Glutamatergic neuron (in vitro differentiated cells): ENCODE measurements at regions not wholly inside any gene's neighbourhood (a gene's known extent, or its start where the extent isn't known, plus 50 kb on each side); places are given as distances from the start of the nearest gene placed in this dataset.

ENCODE experiments used
- DNase-seq: peaks from one replicate; pipeline ENCODE4 v3.0.0; 2022
- H3K27ac Mint-ChIP-seq: one replicate; pipeline ENCODE4 v1.8.0; 2020; ENCODE audit warnings: mild to moderate bottlenecking, mixed read lengths, inconsistent platforms; ENCODE audit not compliant: unreplicated experiment
- H3K27me3 Mint-ChIP-seq: one replicate; pipeline ENCODE4 v1.8.0; 2020; ENCODE audit warnings: mild to moderate bottlenecking, moderate library complexity, mixed read lengths, inconsistent platforms; ENCODE audit not compliant: unreplicated experiment
- H3K36me3 Mint-ChIP-seq: one replicate; pipeline ENCODE4 v1.8.0; 2020; ENCODE audit warnings: mild to moderate bottlenecking, mixed read lengths, inconsistent platforms; ENCODE audit not compliant: unreplicated experiment
- H3K4me1 Mint-ChIP-seq: one replicate; pipeline ENCODE4 v1.8.0; 2020; ENCODE audit warnings: mild to moderate bottlenecking, low read depth, mixed read lengths, inconsistent platforms; ENCODE audit not compliant: unreplicated experiment
- H3K4me3 Mint-ChIP-seq: one replicate; pipeline ENCODE4 v1.8.0; 2020; ENCODE audit warnings: mild to moderate bottlenecking, mixed read lengths, inconsistent platforms; ENCODE audit not compliant: unreplicated experiment
- H3K9me3 Mint-ChIP-seq: one replicate; pipeline ENCODE4 v1.8.0; 2020; ENCODE audit warnings: mild to moderate bottlenecking, moderate library complexity, mixed read lengths, inconsistent platforms; ENCODE audit not compliant: unreplicated experiment
- TF ChIP-seq, protein P1 (sequence below): fragments of 200-600 bp; sonication (generic); IDR thresholded peaks from one replicate; pipeline ENCODE4 v1.5.0; 2021; ENCODE audit not compliant: partially characterized antibody, unreplicated experiment

GRCh38 chr12:125966641-125967040 is 901.4 kb downstream of the AACS start:
- TF ChIP-seq, protein P1, sequence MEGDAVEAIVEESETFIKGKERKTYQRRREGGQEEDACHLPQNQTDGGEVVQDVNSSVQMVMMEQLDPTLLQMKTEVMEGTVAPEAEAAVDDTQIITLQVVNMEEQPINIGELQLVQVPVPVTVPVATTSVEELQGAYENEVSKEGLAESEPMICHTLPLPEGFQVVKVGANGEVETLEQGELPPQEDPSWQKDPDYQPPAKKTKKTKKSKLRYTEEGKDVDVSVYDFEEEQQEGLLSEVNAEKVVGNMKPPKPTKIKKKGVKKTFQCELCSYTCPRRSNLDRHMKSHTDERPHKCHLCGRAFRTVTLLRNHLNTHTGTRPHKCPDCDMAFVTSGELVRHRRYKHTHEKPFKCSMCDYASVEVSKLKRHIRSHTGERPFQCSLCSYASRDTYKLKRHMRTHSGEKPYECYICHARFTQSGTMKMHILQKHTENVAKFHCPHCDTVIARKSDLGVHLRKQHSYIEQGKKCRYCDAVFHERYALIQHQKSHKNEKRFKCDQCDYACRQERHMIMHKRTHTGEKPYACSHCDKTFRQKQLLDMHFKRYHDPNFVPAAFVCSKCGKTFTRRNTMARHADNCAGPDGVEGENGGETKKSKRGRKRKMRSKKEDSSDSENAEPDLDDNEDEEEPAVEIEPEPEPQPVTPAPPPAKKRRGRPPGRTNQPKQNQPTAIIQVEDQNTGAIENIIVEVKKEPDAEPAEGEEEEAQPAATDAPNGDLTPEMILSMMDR: no peak
- Mint-ChIP-seq H3K4me3 (no peak overlapping the region), H3K27ac (no peak overlapping the region), H3K9me3 (peaks cover 9% of the 10 kb centered on the region), H3K36me3 (no peaks in the 10 kb centered on the region), H3K27me3 (peaks cover 2% of the 10 kb centered on the region), H3K4me1 (no peaks in the 10 kb centered on the region)
- DNase-seq: no peak

GRCh38 chr12:125968413-125968812 is 903.2 kb downstream of the AACS start:
- Mint-ChIP-seq H3K27ac (no peak overlapping the region), H3K36me3 (no peaks in the 10 kb centered on the region), H3K4me1 (no peaks in the 10 kb centered on the region), H3K27me3 (peaks cover 2% of the 10 kb centered on the region), H3K4me3 (no peak overlapping the region), H3K9me3 (peaks cover 9% of the 10 kb centered on the region)
- TF ChIP-seq, protein P1: no peak
- no peak for DNase-seq

DNA sequence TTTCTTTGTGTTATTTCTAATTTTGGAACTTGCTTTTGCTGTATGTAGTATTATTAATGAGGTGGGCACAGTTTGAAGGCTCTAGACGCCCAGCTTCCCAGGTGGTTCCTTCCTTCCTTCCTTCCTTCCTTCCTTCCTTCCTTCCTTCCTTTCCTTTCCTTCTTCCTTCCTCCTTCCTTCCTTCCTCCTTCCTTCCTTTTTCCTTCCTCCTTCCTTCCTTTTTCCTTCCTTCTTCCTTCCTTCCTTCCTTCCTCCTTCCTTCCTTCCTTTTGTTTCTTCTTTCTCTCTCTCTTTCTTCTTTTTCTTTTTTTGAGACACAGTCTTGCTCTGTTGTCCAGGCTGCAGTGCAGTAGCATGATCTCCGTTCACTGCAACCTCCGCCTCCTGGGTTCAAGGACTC is 906.7 kb downstream of the AACS start:
- Mint-ChIP-seq H3K27me3 (no peaks in the 10 kb centered on the region), H3K27ac (no peak overlapping the region), H3K4me3 (no peak overlapping the region), H3K4me1 (no peaks in the 10 kb centered on the region), H3K36me3 (no peaks in the 10 kb centered on the region), H3K9me3 (peaks cover 11% of the 10 kb centered on the region)
- TF ChIP-seq, protein P1: no peak
- DNase-seq: no peak

DNA sequence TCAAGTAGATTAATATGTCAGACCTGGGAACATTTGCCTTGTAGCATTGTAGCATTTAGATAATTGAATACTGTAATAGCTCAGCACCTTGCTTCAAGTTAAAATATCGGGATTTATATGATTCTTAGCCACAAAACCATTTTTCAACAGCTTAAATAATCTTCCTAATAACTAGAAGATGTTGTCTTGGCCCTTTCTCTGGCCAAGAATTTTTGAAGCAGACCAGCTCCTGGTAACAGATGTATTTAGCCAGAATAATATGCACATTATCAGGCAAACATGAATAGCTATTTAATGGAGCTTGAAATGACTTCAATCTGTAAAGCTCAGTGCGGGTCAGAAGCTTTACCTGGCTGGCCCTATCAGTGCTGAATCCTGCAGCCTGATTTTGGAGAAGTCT is 913.1 kb downstream of the AACS start:
- Mint-ChIP-seq H3K4me3 (no peak overlapping the region), H3K9me3 (peaks cover 5% of the 10 kb centered on the region), H3K36me3 (peaks cover 12% of the 10 kb centered on the region), H3K27ac (no peak overlapping the region), H3K4me1 (no peaks in the 10 kb centered on the region), H3K27me3 (peaks cover 3% of the 10 kb centered on the region)
- no peak for DNase-seq
- TF ChIP-seq, protein P1: no peak

DNA sequence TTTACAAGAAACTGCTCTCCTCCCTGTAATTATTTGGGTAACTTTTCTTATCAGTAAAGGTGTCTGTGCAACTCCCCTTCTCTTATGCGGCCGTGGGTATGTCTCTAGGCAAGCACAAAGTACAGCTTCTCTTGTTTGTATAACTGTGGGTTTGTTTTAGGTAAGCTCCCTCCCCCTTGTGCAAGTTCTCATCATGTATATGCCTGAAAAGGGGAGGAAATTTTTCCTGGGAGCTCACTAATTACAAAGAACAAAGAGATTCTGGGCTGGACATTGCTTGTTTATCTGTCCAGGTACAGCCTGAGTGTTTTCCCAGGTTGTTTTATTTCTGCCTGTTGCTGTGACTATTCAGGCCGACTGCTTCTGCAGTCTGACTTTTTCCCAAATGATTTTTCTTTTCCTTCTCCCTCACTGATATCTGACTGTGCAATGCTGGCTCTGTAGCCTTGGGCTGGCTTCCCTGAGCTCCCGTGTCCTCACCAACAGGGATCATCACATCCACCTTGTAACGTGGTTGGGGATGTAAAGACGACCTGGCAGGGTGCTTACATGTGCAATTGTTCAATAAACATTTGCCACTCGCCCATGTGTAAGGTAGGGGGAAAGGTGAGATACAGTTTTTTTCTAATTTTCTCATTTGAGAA is 916.5 kb downstream of the AACS start:
- no peaks in the 10 kb centered on the region for H3K4me1 Mint-ChIP-seq
- H3K27ac Mint-ChIP-seq: no peak overlapping the region
- peaks cover 2% of the 10 kb centered on the region for H3K9me3 Mint-ChIP-seq
- H3K36me3 Mint-ChIP-seq: peaks cover 12% of the 10 kb centered on the region
- H3K27me3 Mint-ChIP-seq: peaks cover 3% of the 10 kb centered on the region
- no peak overlapping the region for H3K4me3 Mint-ChIP-seq
- TF ChIP-seq, protein P1: no peak
- no peak for DNase-seq
